ENCODE measurements at regions not wholly inside any gene's neighbourhood (a gene's known extent, or its start where the extent isn't known, plus 50 kb on each side); places are given as distances from the start of the nearest gene placed in this dataset.

DNA sequence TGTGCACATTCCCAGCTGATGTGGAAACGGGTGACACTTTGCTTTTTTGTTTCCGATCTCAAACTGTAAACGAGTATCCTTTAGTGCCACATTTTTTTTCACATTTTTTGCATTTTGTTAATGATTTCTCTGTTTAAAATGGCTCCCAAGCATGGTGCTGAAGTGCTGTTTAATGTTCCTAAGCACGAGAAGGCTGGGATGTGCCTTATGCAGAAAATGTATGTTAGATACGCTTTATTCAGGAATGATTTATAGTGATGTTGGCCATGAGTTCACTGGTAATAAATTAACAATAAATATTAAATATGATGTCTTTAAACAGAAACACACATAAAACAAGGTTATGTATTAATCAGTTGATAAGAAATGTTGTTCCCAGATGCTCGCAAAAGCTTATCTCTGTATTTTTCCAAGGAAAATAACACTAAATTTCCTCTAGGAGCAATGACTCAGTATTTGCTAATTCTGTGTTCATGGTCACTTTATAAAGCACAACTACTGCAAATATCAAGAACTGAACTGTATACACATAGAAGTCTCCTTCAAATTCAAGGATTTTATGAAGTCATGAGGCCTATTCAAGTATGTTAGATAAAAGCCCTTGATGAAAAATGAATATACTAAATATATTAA is 305.9 kb upstream of the SMIM30 start:
- TF ChIP-seq, protein P1, sequence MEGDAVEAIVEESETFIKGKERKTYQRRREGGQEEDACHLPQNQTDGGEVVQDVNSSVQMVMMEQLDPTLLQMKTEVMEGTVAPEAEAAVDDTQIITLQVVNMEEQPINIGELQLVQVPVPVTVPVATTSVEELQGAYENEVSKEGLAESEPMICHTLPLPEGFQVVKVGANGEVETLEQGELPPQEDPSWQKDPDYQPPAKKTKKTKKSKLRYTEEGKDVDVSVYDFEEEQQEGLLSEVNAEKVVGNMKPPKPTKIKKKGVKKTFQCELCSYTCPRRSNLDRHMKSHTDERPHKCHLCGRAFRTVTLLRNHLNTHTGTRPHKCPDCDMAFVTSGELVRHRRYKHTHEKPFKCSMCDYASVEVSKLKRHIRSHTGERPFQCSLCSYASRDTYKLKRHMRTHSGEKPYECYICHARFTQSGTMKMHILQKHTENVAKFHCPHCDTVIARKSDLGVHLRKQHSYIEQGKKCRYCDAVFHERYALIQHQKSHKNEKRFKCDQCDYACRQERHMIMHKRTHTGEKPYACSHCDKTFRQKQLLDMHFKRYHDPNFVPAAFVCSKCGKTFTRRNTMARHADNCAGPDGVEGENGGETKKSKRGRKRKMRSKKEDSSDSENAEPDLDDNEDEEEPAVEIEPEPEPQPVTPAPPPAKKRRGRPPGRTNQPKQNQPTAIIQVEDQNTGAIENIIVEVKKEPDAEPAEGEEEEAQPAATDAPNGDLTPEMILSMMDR (IDR thresholded peaks at IDR 0.05; ENCODE audit: control extremely low read depth, extremely low read depth, low read depth, missing control alignments) = no peak
- POLR2A ChIA-PET = no interaction called here
- CTCF ChIA-PET = interaction anchor here (1.6 to 3.4 kb wide), 5 partner anchors 8 to 1681 kb away, joined by 3 to 20 read pairs (median 6); no protein-coding TSS in a partner anchor
- no peak for DNase-seq (ENCODE audit: extremely low spot score)

DNA sequence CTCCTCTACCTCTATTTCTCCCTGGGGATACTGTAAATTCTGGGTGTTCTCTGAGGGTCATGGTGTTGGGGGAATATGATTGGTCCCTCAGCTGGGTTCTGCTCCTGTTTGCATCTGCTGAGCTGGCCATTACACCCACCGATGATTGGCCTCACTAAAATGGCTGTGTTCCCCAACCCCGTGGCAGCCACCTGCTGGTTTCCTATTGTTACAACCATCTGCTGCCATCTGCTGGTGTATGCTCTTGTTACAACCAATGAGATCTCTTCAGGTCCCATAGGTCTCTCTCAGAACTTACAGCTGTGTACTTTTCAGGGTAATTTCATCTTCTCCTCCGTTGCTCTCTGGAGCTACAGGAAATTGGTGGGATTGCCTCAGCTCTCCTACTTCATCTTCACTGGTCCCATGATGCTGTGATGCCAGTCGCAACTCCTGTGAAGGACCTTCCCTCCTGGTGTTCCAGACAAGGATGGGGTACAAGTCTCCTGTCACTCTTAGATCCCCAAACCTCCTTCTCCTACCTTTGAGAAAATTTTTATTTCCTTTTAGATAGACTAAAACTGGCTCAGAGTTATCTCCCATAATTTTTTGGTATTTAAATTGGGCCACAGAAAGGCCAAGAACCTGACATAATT is 303.5 kb upstream of the SMIM30 start:
- POLR2A ChIA-PET = no interaction called here
- CTCF ChIA-PET = interaction anchor here (0.5 to 4.6 kb wide), 24 partner anchors 11 to 1678 kb away, joined by 3 to 31 read pairs (median 4); no protein-coding TSS in a partner anchor
- DNase-seq (ENCODE audit: extremely low spot score) = peak; percentile 53
- TF ChIP-seq, protein P1 (IDR thresholded peaks at IDR 0.05; ENCODE audit: control extremely low read depth, extremely low read depth, low read depth, missing control alignments) = peak; percentile 90

DNA sequence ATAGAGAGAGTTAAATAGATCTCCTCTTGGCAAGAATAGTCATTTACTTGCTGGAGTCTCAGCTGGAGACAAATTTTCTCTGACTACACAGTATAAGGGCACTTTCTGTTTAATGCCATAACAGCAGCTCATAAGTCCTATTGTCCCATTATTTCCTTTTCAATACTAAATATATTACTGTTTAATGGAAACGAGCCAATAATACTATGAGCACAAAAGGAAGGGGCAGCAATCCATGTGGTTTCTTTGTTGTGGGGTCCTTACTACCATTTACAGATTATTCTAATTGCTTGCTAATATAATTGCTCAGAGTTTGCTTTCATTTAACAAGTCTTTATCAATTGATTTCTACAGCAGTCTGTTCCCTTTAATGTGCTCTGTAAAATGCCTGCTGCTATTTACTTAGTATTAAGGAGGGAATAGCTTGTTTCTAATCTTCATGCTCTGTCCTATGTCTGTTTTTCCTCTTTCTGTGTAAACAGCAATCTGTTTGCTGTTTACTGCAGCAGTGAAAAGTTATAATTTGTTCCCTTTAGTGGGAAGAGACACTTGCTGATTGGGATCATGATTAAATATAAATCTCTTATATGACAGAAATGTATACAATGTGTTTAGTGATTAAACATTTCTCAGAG is 296.2 kb upstream of the SMIM30 start:
- ChIA-PET CTCF (interaction anchor here (3.6 kb wide), 1 partner anchor 11 kb away, joined by 20 read pairs; no protein-coding TSS in a partner anchor), POLR2A (no interaction called here)
- TF ChIP-seq, protein P1 (IDR thresholded peaks at IDR 0.05; ENCODE audit: control extremely low read depth, extremely low read depth, low read depth, missing control alignments) = no peak
- no peak for DNase-seq (ENCODE audit: extremely low spot score)

DNA sequence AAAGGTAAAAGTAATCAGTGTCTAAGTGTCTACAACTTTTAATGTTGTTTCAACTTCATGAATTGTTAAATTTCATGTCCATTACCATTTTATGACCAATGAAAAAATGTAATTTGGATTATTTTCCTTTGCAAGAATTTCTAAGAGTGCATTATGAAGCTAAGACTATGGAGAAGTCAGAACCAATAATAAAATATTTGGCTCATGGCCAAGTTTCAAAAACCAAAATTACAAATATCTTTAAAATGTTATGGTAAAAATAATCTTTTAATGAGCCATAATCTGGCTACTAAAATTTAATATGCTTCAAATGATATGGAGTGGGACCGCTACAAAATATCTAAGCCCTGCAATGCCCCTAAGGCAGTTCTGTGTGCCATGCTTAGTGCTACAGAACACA is 294.1 kb upstream of the SMIM30 start:
- no peak for DNase-seq (ENCODE audit: extremely low spot score)
- TF ChIP-seq, protein P1 (IDR thresholded peaks at IDR 0.05; ENCODE audit: control extremely low read depth, extremely low read depth, low read depth, missing control alignments) = no peak
- POLR2A ChIA-PET = no interaction called here
- CTCF ChIA-PET = interaction anchor here (5.1 kb wide), 1 partner anchor 10 kb away, joined by 31 read pairs; no protein-coding TSS in a partner anchor

DNA sequence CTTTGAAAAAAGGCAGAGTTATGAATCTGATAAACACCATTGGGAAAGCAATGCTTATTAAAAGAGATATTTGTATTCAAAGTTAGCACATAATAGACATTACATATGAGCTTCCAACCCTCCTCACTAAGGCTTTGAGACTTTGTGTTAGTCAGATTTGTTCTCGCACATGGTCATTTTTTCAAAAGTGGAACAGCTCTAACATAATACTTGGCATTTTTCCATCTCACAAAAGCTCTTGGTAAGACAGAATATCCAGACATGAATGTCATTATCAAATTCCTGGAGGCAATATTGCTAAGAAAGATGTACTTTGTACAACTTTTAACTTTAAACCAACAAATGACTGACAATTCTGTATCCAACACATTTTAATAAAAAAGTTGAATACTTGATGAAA is 292.4 kb upstream of the SMIM30 start:
- TF ChIP-seq, protein P1 (IDR thresholded peaks at IDR 0.05; ENCODE audit: control extremely low read depth, extremely low read depth, low read depth, missing control alignments) = no peak
- CTCF ChIA-PET = interaction anchor here (5.1 kb wide), 1 partner anchor 11 kb away, joined by 31 read pairs; no protein-coding TSS in a partner anchor
- no peak for DNase-seq (ENCODE audit: extremely low spot score)
- POLR2A ChIA-PET = no interaction called here

DNA sequence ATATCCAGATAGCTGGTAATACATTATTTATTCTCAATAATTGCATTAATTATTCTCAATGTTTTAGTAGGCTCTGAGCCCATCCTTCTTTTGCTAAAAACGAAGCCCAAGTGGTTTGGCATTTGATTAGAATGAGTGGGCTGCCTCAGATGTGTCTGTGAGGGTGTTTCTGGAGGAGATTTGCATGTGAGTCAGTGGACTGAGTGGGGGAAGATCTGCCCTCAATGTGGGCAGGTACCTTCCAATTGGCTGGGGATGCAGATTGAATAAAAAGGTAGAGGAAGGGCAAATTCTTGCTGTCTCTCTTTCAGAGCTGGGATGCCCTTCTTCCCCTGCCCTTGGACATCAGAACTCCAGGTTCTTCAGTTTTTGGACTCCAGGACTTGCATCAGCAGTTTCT is 290.6 kb upstream of the SMIM30 start:
- ChIA-PET POLR2A (no interaction called here), CTCF (interaction anchor here (1.4 to 5.1 kb wide), 2 partner anchors 8 to 13 kb away, joined by 3 to 31 read pairs; no protein-coding TSS in a partner anchor)
- TF ChIP-seq, protein P1 (IDR thresholded peaks at IDR 0.05; ENCODE audit: control extremely low read depth, extremely low read depth, low read depth, missing control alignments) = no peak
- no peak for DNase-seq (ENCODE audit: extremely low spot score)

Measured in GM10248 (cell line).